GM18502 (cell line): ENCODE measurements at regions not wholly inside any gene's neighbourhood (a gene's known extent, or its start where the extent isn't known, plus 50 kb on each side); places are given as distances from the start of the nearest gene placed in this dataset.

Experiments used
- ATAC-seq: cut with Tn5 transposase; IDR thresholded peaks from one replicate; pipeline ENCODE4 v1.9.1; 2021; ENCODE audit warnings: mild to moderate bottlenecking; ENCODE audit not compliant: unreplicated experiment, poor library complexity

DNA sequence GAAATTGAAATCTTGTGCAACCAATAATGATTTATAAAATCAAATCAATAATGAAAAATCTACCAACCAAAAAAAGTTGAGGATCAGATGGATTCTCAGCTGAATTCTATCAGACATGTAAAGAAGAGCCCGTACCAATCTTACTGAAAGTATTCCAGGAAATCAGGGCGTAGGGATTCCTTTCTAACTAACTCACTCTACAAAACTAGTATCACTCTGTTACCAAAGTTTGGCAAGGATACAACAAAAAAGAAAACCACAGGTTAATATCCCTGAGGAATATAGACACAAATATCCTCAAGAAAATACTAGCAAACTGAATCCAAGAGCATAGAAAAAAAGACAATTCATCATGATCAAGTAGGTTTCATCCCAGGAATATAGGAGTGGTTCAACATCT is 52.8 kb upstream of the ADGRL4 start:
- ATAC-seq: no peak
